ENCODE measurements at regions not wholly inside any gene's neighbourhood (a gene's known extent, or its start where the extent isn't known, plus 50 kb on each side); places are given as distances from the start of the nearest gene placed in this dataset.

GRCh38 chr11:91625495-91625894 is 599.1 kb upstream of the FAT3 start:
- DNase-seq (ENCODE audit: low read depth): no peak
- no peak for TF ChIP-seq CTCF (IDR thresholded peaks at IDR 0.05; ENCODE audit: low read depth, low read length, missing control alignments)

GRCh38 chr11:91624021-91624420 is 600.6 kb upstream of the FAT3 start:
- no peak for TF ChIP-seq CTCF (IDR thresholded peaks at IDR 0.05; ENCODE audit: low read depth, low read length, missing control alignments)
- DNase-seq (ENCODE audit: low read depth): no peak
- H3K4me3 ChIP-seq (ENCODE audit: low read depth, low read length): no peak overlapping the region

More at GRCh38 chr11:91625495-91625894, 599.1 kb upstream of the FAT3 start:
- H3K4me3 ChIP-seq (ENCODE audit: low read depth, low read length): no peak overlapping the region

GRCh38 chr11:91608677-91609076 is 615.9 kb upstream of the FAT3 start:
- TF ChIP-seq CTCF (IDR thresholded peaks at IDR 0.05; ENCODE audit: low read depth, low read length, missing control alignments): no peak
- DNase-seq (ENCODE audit: low read depth): no peak
- no peak overlapping the region for H3K4me3 ChIP-seq (ENCODE audit: low read depth, low read length)

- no peak overlapping the region for H3K4me3 ChIP-seq (ENCODE audit: low read depth, low read length)
- TF ChIP-seq CTCF (IDR thresholded peaks at IDR 0.05; ENCODE audit: low read depth, low read length, missing control alignments): no peak
- no peak for DNase-seq (ENCODE audit: low read depth)
Observed at GRCh38 chr11:91596111-91596510, 628.5 kb upstream of the FAT3 start.

- DNase-seq (ENCODE audit: low read depth): no peak
- no peak for TF ChIP-seq CTCF (IDR thresholded peaks at IDR 0.05; ENCODE audit: low read depth, low read length, missing control alignments)
- H3K4me3 ChIP-seq (ENCODE audit: low read depth, low read length): no peak overlapping the region
Observed at GRCh38 chr11:91591021-91591420, 633.6 kb upstream of the FAT3 start.

- no peak for TF ChIP-seq CTCF (IDR thresholded peaks at IDR 0.05; ENCODE audit: low read depth, low read length, missing control alignments)
- DNase-seq (ENCODE audit: low read depth): no peak
- no peak overlapping the region for H3K4me3 ChIP-seq (ENCODE audit: low read depth, low read length)
Observed at GRCh38 chr11:91587131-91587530, 637.5 kb upstream of the FAT3 start.

GRCh38 chr11:91585035-91585801 is 639.4 kb upstream of the FAT3 start:
- no peak for DNase-seq (ENCODE audit: low read depth)
- H3K4me3 ChIP-seq (ENCODE audit: low read depth, low read length): no peak overlapping the region
- no peak for TF ChIP-seq CTCF (IDR thresholded peaks at IDR 0.05; ENCODE audit: low read depth, low read length, missing control alignments)
